BLaER1 (cell line): ENCODE measurements at regions not wholly inside any gene's neighbourhood (a gene's known extent, or its start where the extent isn't known, plus 50 kb on each side); places are given as distances from the start of the nearest gene placed in this dataset.

Source experiments
- H3K27ac ChIP-seq: shearing (Covaris generic); formaldehyde crosslinking; 2 replicates; pipeline ENCODE4 v1.8.1; 2022
- H3K27me3 ChIP-seq: shearing (Covaris generic); formaldehyde crosslinking; 2 replicates; pipeline ENCODE4 v1.8.1; 2022
- H3K36me3 ChIP-seq: shearing (Covaris generic); formaldehyde crosslinking; 2 replicates; pipeline ENCODE4 v1.8.1; 2022
- H3K4me1 ChIP-seq: shearing (Covaris generic); formaldehyde crosslinking; 2 replicates; pipeline ENCODE4 v1.8.1; 2022
- H3K4me2 ChIP-seq: shearing (Covaris generic); formaldehyde crosslinking; 2 replicates; pipeline ENCODE4 v1.8.1; 2022
- H3K4me3 ChIP-seq: shearing (Covaris generic); formaldehyde crosslinking; 2 replicates; pipeline ENCODE4 v1.8.1; 2022
- H3K9ac ChIP-seq: shearing (Covaris generic); formaldehyde crosslinking; 2 replicates; pipeline ENCODE4 v1.8.1; 2022
- H3K9me3 ChIP-seq: shearing (Covaris generic); formaldehyde crosslinking; 2 replicates; pipeline ENCODE4 v1.8.1; 2022
- H4K20me1 ChIP-seq: shearing (Covaris generic); formaldehyde crosslinking; 2 replicates; pipeline ENCODE4 v1.8.1; 2022
- Cebpa-rat ChIP-seq: shearing (Covaris generic); IDR thresholded peaks from 2 replicates; pipeline ENCODE4 v1.8.1; 2022

- Histone ChIP-seq H3K9me3 (no peaks in the 10 kb centered on the region), H3K27ac (no peak overlapping the region), H3K4me3 (no peak overlapping the region), H4K20me1 (no peaks in the 10 kb centered on the region), H3K36me3 (no peaks in the 10 kb centered on the region), H3K9ac (no peak overlapping the region), H3K27me3 (no peaks in the 10 kb centered on the region), H3K4me1 (no peaks in the 10 kb centered on the region), H3K4me2 (no peak overlapping the region)
- TF ChIP-seq Cebpa-rat, result no peak
Observed at GRCh38 chr6:104268389-104268788, 591.3 kb downstream of the HACE1 start.

- no peaks in the 10 kb centered on the region for H3K36me3 ChIP-seq
- H3K9ac ChIP-seq, result no peak overlapping the region
- no peak overlapping the region for H3K27ac ChIP-seq
- no peak overlapping the region for H3K4me3 ChIP-seq
- H3K4me1 ChIP-seq, result no peaks in the 10 kb centered on the region
- H3K27me3 ChIP-seq, result no peaks in the 10 kb centered on the region
- no peaks in the 10 kb centered on the region for H4K20me1 ChIP-seq
- TF ChIP-seq Cebpa-rat, result no peak
- H3K9me3 ChIP-seq, result no peaks in the 10 kb centered on the region
- no peak overlapping the region for H3K4me2 ChIP-seq
Observed at GRCh38 chr6:104266922-104267321, 592.8 kb downstream of the HACE1 start.

GRCh38 chr6:104256646-104257045 is 603.1 kb downstream of the HACE1 start:
- no peak for TF ChIP-seq Cebpa-rat
- H3K4me1 ChIP-seq, result no peaks in the 10 kb centered on the region
- H3K27me3 ChIP-seq, result no peaks in the 10 kb centered on the region
- no peaks in the 10 kb centered on the region for H3K9me3 ChIP-seq
- H3K4me3 ChIP-seq, result no peak overlapping the region
- H3K36me3 ChIP-seq, result no peaks in the 10 kb centered on the region
- no peak overlapping the region for H3K27ac ChIP-seq
- H3K4me2 ChIP-seq, result no peak overlapping the region
- no peak overlapping the region for H3K9ac ChIP-seq
- no peaks in the 10 kb centered on the region for H4K20me1 ChIP-seq

GRCh38 chr6:104253236-104253635 is 606.5 kb downstream of the HACE1 start:
- TF ChIP-seq Cebpa-rat, result no peak
- no peaks in the 10 kb centered on the region for H4K20me1 ChIP-seq
- no peak overlapping the region for H3K27ac ChIP-seq
- H3K9me3 ChIP-seq, result no peaks in the 10 kb centered on the region
- H3K4me3 ChIP-seq, result no peak overlapping the region
- H3K4me1 ChIP-seq, result no peaks in the 10 kb centered on the region
- no peak overlapping the region for H3K4me2 ChIP-seq
- no peaks in the 10 kb centered on the region for H3K36me3 ChIP-seq
- H3K9ac ChIP-seq, result no peak overlapping the region
- no peaks in the 10 kb centered on the region for H3K27me3 ChIP-seq

- no peaks in the 10 kb centered on the region for H3K36me3 ChIP-seq
- H3K9me3 ChIP-seq, result no peaks in the 10 kb centered on the region
- no peaks in the 10 kb centered on the region for H4K20me1 ChIP-seq
- H3K9ac ChIP-seq, result no peak overlapping the region
- H3K4me3 ChIP-seq, result no peak overlapping the region
- H3K4me2 ChIP-seq, result no peak overlapping the region
- H3K4me1 ChIP-seq, result no peaks in the 10 kb centered on the region
- TF ChIP-seq Cebpa-rat, result no peak
- H3K27me3 ChIP-seq, result no peaks in the 10 kb centered on the region
- H3K27ac ChIP-seq, result no peak overlapping the region
Observed at GRCh38 chr6:104252276-104252675, 607.4 kb downstream of the HACE1 start.

- H3K27ac ChIP-seq, result no peak overlapping the region
- H3K4me1 ChIP-seq, result no peaks in the 10 kb centered on the region
- no peak overlapping the region for H3K9ac ChIP-seq
- no peaks in the 10 kb centered on the region for H3K27me3 ChIP-seq
- no peaks in the 10 kb centered on the region for H3K36me3 ChIP-seq
- TF ChIP-seq Cebpa-rat, result no peak
- no peak overlapping the region for H3K4me2 ChIP-seq
- H3K9me3 ChIP-seq, result no peaks in the 10 kb centered on the region
- H3K4me3 ChIP-seq, result no peak overlapping the region
- no peaks in the 10 kb centered on the region for H4K20me1 ChIP-seq
Observed at GRCh38 chr6:104251651-104252050, 608.1 kb downstream of the HACE1 start.

- Histone ChIP-seq H3K9me3 (no peaks in the 10 kb centered on the region), H3K4me1 (no peaks in the 10 kb centered on the region), H3K27ac (no peak overlapping the region), H3K9ac (no peak overlapping the region), H4K20me1 (no peaks in the 10 kb centered on the region), H3K36me3 (no peaks in the 10 kb centered on the region), H3K27me3 (no peaks in the 10 kb centered on the region), H3K4me2 (no peak overlapping the region), H3K4me3 (no peak overlapping the region)
- no peak for TF ChIP-seq Cebpa-rat
Observed at GRCh38 chr6:104240865-104241264, 618.9 kb downstream of the HACE1 start.

GRCh38 chr6:104239971-104240370 is 619.7 kb downstream of the HACE1 start:
- Histone ChIP-seq H3K27ac (no peak overlapping the region), H3K4me1 (no peaks in the 10 kb centered on the region), H3K36me3 (no peaks in the 10 kb centered on the region), H3K4me2 (no peak overlapping the region), H3K9me3 (no peaks in the 10 kb centered on the region), H3K27me3 (no peaks in the 10 kb centered on the region), H4K20me1 (no peaks in the 10 kb centered on the region), H3K9ac (no peak overlapping the region), H3K4me3 (no peak overlapping the region)
- no peak for TF ChIP-seq Cebpa-rat

GRCh38 chr6:104229057-104229456 is 630.7 kb downstream of the HACE1 start:
- Histone ChIP-seq H3K27ac (no peak overlapping the region), H3K4me2 (no peak overlapping the region), H3K4me1 (no peaks in the 10 kb centered on the region), H3K9me3 (no peaks in the 10 kb centered on the region), H3K27me3 (no peaks in the 10 kb centered on the region), H3K9ac (no peak overlapping the region), H3K36me3 (no peaks in the 10 kb centered on the region), H4K20me1 (no peaks in the 10 kb centered on the region), H3K4me3 (no peak overlapping the region)
- TF ChIP-seq Cebpa-rat, result no peak

GRCh38 chr6:104227508-104227907 is 632.2 kb downstream of the HACE1 start:
- TF ChIP-seq Cebpa-rat, result no peak
- Histone ChIP-seq H4K20me1 (no peaks in the 10 kb centered on the region), H3K9me3 (no peaks in the 10 kb centered on the region), H3K4me3 (no peak overlapping the region), H3K4me2 (no peak overlapping the region), H3K27me3 (no peaks in the 10 kb centered on the region), H3K27ac (no peak overlapping the region), H3K4me1 (no peaks in the 10 kb centered on the region), H3K9ac (no peak overlapping the region), H3K36me3 (no peaks in the 10 kb centered on the region)

GRCh38 chr6:104226790-104227446 is 632.8 kb downstream of the HACE1 start:
- Histone ChIP-seq H3K27me3 (no peaks in the 10 kb centered on the region), H4K20me1 (no peaks in the 10 kb centered on the region), H3K9ac (no peak overlapping the region), H3K27ac (no peak overlapping the region), H3K9me3 (no peaks in the 10 kb centered on the region), H3K4me1 (no peaks in the 10 kb centered on the region), H3K4me3 (no peak overlapping the region), H3K36me3 (no peaks in the 10 kb centered on the region), H3K4me2 (no peak overlapping the region)
- TF ChIP-seq Cebpa-rat, result no peak
